Small intestine (tissue), 7 donors: ENCODE measurements at regions not wholly inside any gene's neighbourhood (a gene's known extent, or its start where the extent isn't known, plus 50 kb on each side); places are given as distances from the start of the nearest gene placed in this dataset.

Source experiments
- DNase-seq, 2 donors: peaks; one replicate each; pipeline versions ENCODE4 v3.0.0 to v3.0.0-alpha.2; 2013
- FAIRE-seq: peaks from 2 replicates; lab custom pipeline; 2012; peaks lifted over from hg19 to GRCh38; lab: Jason Lieb, UNC
- H3K27ac ChIP-seq, 3 donors: one replicate each; pipeline ENCODE4 v1.5.1; 2013; ENCODE audit warnings: low read length in 2 of 3, mild to moderate bottlenecking in 2 of 3, control low read depth in 1 of 3, inconsistent platforms in 1 of 3, low read depth in 1 of 3, moderate library complexity in 1 of 3
- H3K27me3 ChIP-seq, 3 donors: one replicate each; pipeline ENCODE4 v1.6.1; 2013; ENCODE audit warnings: low read length in 3 of 3, inconsistent platforms in 1 of 3; ENCODE audit not compliant: control insufficient read depth in 3 of 3, insufficient read depth in 3 of 3
- H3K36me3 ChIP-seq, 3 donors: one replicate each; pipeline ENCODE4 v1.6.1; 2013; ENCODE audit warnings: low read length in 3 of 3, inconsistent platforms in 1 of 3, low read depth in 1 of 3, mild to moderate bottlenecking in 1 of 3, moderate library complexity in 1 of 3; ENCODE audit not compliant: control insufficient read depth in 3 of 3, insufficient read depth in 2 of 3
- H3K4me1 ChIP-seq, 3 donors: one replicate each; pipeline ENCODE4 v1.6.1; 2013; ENCODE audit warnings: low read length in 2 of 3, inconsistent platforms in 1 of 3, low read depth in 1 of 3, mild to moderate bottlenecking in 1 of 3, moderate library complexity in 1 of 3; ENCODE audit not compliant: control insufficient read depth in 3 of 3, insufficient read depth in 2 of 3
- H3K4me3 ChIP-seq, 3 donors: one replicate each; pipeline ENCODE4 v1.5.1; 2013; ENCODE audit warnings: low read length in 3 of 3, control low read depth in 1 of 3, inconsistent platforms in 1 of 3, low read depth in 1 of 3, mild to moderate bottlenecking in 1 of 3, moderate library complexity in 1 of 3
- H3K9me3 ChIP-seq, 2 donors: one replicate each; pipeline ENCODE4 v1.6.1; 2013; ENCODE audit warnings: low read depth in 1 of 2, low read length in 1 of 2; ENCODE audit not compliant: control insufficient read depth in 2 of 2, insufficient read depth in 1 of 2
- WGBS, 3 donors: extraction: QIAGEN DNeasy Blood & Tissue Kit; methylation state at CpG; one replicate each; pipeline ENCODE4 v1.1.7; 2013; 5-methylcytosine and 5-hydroxymethylcytosine counted together
- donor health status: healthy with polysubstance abuse.
- donor health status: control.
- donor health status: control.
- donor health status: Bipolar disorder and iron deficiency.
- donor health status: healthy.

- Histone ChIP-seq H3K9me3 (no peaks in the 10 kb centered on the region), H3K27ac (no peak overlapping the region), H3K27me3 (no peaks in the 10 kb centered on the region), H3K4me1 (no peaks in the 10 kb centered on the region), H3K4me3 (no peak overlapping the region), H3K36me3 (no peaks in the 10 kb centered on the region)
- DNase-seq (no peak), FAIRE-seq (no peak)
- 44 to 79% (median 64%) methylated on average over 4 of the region's 4 CpGs for WGBS, 3 donors
Observed at GRCh38 chr13:32905864-32906180, 110.4 kb upstream of the KL start.

GRCh38 chr13:32907211-32907610 is 109.0 kb upstream of the KL start:
- no peaks in the 10 kb centered on the region for H3K27me3 ChIP-seq
- no peaks in the 10 kb centered on the region for H3K36me3 ChIP-seq
- DNase-seq (no peak), FAIRE-seq (no peak)
- no peaks in the 10 kb centered on the region for H3K9me3 ChIP-seq
- no peak overlapping the region for H3K4me3 ChIP-seq
- H3K4me1 ChIP-seq, result no peaks in the 10 kb centered on the region
- WGBS, 3 donors, result 78 to 90% (median 85%) methylated on average over 1 of the region's 1 CpG
- H3K27ac ChIP-seq, result no peak overlapping the region

- H3K27ac ChIP-seq, result no peak overlapping the region
- no peak overlapping the region for H3K4me3 ChIP-seq
- FAIRE-seq (no peak), DNase-seq (no peak)
- no peaks in the 10 kb centered on the region for H3K27me3 ChIP-seq
- no peaks in the 10 kb centered on the region for H3K9me3 ChIP-seq
- 76 to 91% (median 88%) methylated on average over 3 of the region's 3 CpGs for WGBS, 3 donors
- no peaks in the 10 kb centered on the region for H3K36me3 ChIP-seq
- H3K4me1 ChIP-seq, result no peaks in the 10 kb centered on the region
Observed at GRCh38 chr13:32910530-32910929, 105.7 kb upstream of the KL start.

DNA sequence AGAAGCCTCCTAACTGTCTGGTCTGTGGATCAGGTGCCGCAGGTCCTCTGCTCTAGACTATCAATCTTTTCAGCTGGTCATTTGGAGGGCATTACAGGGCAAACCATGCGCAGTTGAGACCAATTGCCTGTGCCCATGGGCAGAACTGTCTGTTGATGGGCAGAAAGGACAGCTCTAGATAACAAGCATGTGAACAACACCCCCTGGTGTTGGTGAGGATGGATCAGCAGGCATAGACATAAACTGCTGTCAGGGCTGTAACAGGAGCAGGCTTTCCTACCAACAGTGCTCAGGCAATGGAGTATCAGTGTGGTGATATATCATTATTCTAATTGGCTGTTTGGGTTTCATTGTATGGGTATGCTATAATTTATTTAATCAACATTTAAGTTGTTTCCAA is 104.7 kb upstream of the KL start:
- no peaks in the 10 kb centered on the region for H3K4me1 ChIP-seq
- H3K27me3 ChIP-seq, result no peaks in the 10 kb centered on the region
- H3K27ac ChIP-seq, result no peak overlapping the region
- no peak overlapping the region for H3K4me3 ChIP-seq
- WGBS, 3 donors, result 86 to 96% (median 95%) methylated on average over 2 of the region's 2 CpGs
- no peaks in the 10 kb centered on the region for H3K36me3 ChIP-seq
- H3K9me3 ChIP-seq, result peaks cover 0 to 3% of the 10 kb centered on the region in 2 donors
- no peak for FAIRE-seq
- peak; percentile 19 to 34 for DNase-seq

DNA sequence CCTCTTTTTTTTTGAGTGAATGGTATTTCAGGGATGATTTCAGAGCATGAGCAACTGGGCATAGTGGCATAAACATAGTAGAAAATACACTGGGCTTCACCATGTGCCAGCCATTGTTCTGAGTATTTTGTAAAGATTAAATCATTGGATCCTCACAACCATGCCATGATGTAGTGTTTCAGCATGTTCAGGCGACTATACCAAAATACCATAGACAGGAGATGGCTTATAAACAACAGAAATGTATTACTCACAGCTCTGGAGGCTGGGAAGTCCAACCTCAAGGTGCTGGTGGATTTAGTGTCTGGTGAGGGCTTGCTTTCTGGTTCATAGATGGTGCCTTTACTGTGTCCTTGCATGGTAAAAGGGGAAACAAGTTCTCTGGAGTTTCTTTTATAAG is 101.5 kb upstream of the KL start:
- Histone ChIP-seq H3K4me3 (no peak overlapping the region), H3K27ac (no peak overlapping the region), H3K27me3 (no peaks in the 10 kb centered on the region), H3K36me3 (no peaks in the 10 kb centered on the region), H3K9me3 (peaks cover 0 to 8% of the 10 kb centered on the region in 2 donors), H3K4me1 (no peaks in the 10 kb centered on the region)
- 71 to 81% (median 80%) methylated on average over 1 of the region's 1 CpG for WGBS, 3 donors
- FAIRE-seq (no peak), DNase-seq (no peak)

GRCh38 chr13:32917504-32917903 is 98.7 kb upstream of the KL start:
- FAIRE-seq (no peak), DNase-seq (no peak)
- Histone ChIP-seq H3K27ac (no peak overlapping the region), H3K4me3 (no peak overlapping the region), H3K4me1 (no peaks in the 10 kb centered on the region), H3K9me3 (peaks cover 0 to 8% of the 10 kb centered on the region in 2 donors), H3K27me3 (no peaks in the 10 kb centered on the region), H3K36me3 (no peaks in the 10 kb centered on the region)
- 63 to 72% (median 65%) methylated on average over 2 of the region's 2 CpGs for WGBS, 3 donors

GRCh38 chr13:32923725-32924124 is 92.5 kb upstream of the KL start:
- no peak overlapping the region for H3K4me3 ChIP-seq
- H3K4me1 ChIP-seq, result no peaks in the 10 kb centered on the region
- H3K36me3 ChIP-seq, result no peaks in the 10 kb centered on the region
- 87 to 97% (median 95%) methylated on average over 1 of the region's 1 CpG for WGBS, 3 donors
- FAIRE-seq, result no peak
- H3K9me3 ChIP-seq, result peaks cover 0 to 3% of the 10 kb centered on the region in 2 donors
- no peak for DNase-seq
- no peaks in the 10 kb centered on the region for H3K27me3 ChIP-seq
- H3K27ac ChIP-seq, result no peak overlapping the region

DNA sequence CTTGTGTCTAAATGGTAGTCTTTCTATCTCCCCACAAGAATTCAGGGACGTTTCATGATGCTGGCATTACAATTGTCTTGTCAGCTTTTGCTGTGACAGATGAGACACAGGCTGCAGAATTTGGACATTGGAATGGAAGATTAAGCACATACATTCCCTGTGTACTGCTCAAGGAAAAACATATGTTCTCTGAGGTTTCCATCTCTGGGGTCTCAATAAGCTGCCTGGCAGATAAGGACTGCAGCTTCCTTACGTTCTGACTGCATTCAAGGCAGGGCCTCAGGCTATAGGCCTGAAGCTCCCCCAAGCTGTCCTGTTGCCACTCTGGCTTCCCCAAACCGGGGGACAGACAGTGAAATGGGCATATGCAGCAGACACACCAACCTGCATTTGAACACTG is 91.3 kb upstream of the KL start:
- H3K36me3 ChIP-seq, result no peaks in the 10 kb centered on the region
- no peak overlapping the region for H3K27ac ChIP-seq
- peaks cover 0 to 3% of the 10 kb centered on the region in 2 donors for H3K9me3 ChIP-seq
- H3K4me1 ChIP-seq, result no peaks in the 10 kb centered on the region
- WGBS, 3 donors, result 60 to 67% (median 61%) methylated on average over 3 of the region's 3 CpGs
- H3K27me3 ChIP-seq, result no peaks in the 10 kb centered on the region
- FAIRE-seq, result no peak
- no peak for DNase-seq
- H3K4me3 ChIP-seq, result no peak overlapping the region

DNA sequence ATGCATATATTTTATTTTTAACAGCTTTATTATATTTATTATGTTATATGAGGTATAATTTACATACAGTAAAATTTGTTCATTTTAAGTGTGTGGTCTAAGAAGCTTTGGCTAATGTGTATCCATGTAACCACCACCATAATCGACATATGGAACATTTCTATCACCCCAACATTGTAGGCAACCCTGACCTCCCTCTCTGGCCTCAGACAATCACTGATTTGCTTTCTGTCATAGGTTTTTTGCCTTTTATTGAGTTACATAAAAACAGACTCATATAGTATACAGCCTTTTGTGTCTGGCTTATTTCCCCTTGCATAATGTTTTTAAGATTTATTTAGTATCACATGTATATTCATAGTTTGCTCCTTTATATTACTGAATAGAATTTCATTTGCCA is 90.7 kb upstream of the KL start:
- DNase-seq (no peak), FAIRE-seq (no peak)
- Histone ChIP-seq H3K9me3 (peaks cover 0 to 3% of the 10 kb centered on the region in 2 donors), H3K27ac (no peak overlapping the region), H3K4me3 (no peak overlapping the region), H3K4me1 (no peaks in the 10 kb centered on the region), H3K36me3 (no peaks in the 10 kb centered on the region), H3K27me3 (no peaks in the 10 kb centered on the region)
- 70 to 90% (median 75%) methylated on average over 1 of the region's 1 CpG for WGBS, 3 donors
